Ascending aorta (tissue), 2 donors: ENCODE measurements at regions not wholly inside any gene's neighbourhood (a gene's known extent, or its start where the extent isn't known, plus 50 kb on each side); places are given as distances from the start of the nearest gene placed in this dataset.

Source experiments
- DNase-seq, 2 donors: peaks; one replicate each; pipeline ENCODE4 v3.0.0-alpha.2; 2019; ENCODE audit warnings: low spot score in 2 of 2
- H3K27ac ChIP-seq, 2 donors: fragments of 200-600 bp; sonication (generic); one replicate each; pipeline ENCODE4 v1.5.1; 2016 to 2017; ENCODE audit warnings: mild to moderate bottlenecking in 1 of 2
- H3K27me3 ChIP-seq: fragments of 200-600 bp; sonication (generic); one replicate; pipeline ENCODE4 v1.5.1; 2017
- H3K36me3 ChIP-seq, 2 donors: fragments of 200-600 bp; sonication (generic); one replicate each; pipeline ENCODE4 v1.5.1; 2016
- H3K4me1 ChIP-seq, 2 donors: fragments of 200-600 bp; sonication (generic); one replicate each; pipeline ENCODE4 v1.5.1; 2016 to 2017; ENCODE audit warnings: mild to moderate bottlenecking in 1 of 2
- H3K4me3 ChIP-seq, 2 donors: fragments of 200-600 bp; sonication (generic); one replicate each; pipeline ENCODE4 v1.5.1; 2016 to 2017; ENCODE audit warnings: mild to moderate bottlenecking in 1 of 2
- H3K9me3 ChIP-seq, 2 donors: fragments of 200-600 bp; sonication (generic); one replicate each; pipeline ENCODE4 v1.5.1; 2016
- CTCF ChIP-seq, 3 experiments: fragments of 200-600 bp in 2 of 3; fragments of 450-650 bp in 1 of 3; sonication (generic) in 2 of 3; IDR thresholded peaks; one replicate each; pipeline ENCODE4 v1.5.1; 2016 to 2019; ENCODE audit warnings: antibody characterized with exemption in 3 of 3, mild to moderate bottlenecking in 1 of 3, moderate library complexity in 1 of 3
- intact Hi-C: fragments of 100-400 bp; cut with DNase I; formaldehyde crosslinking; loops from one replicate; pipeline ENCODE4 v1.15.1; 2023

GRCh38 chr9:592733-593132 lies 248.8 kb upstream of the DMRT1 start:
- intact Hi-C loops, result no loop called here
- no peak overlapping the region for H3K27ac ChIP-seq
- no peak for DNase-seq
- no peak for TF ChIP-seq CTCF (IDR thresholded peaks at IDR 0.05)
- no peak overlapping the region for H3K4me3 ChIP-seq
- no peaks in the 10 kb centered on the region for H3K27me3 ChIP-seq
- H3K9me3 ChIP-seq, result no peaks in the 10 kb centered on the region
- peaks cover 0 to 12% of the 10 kb centered on the region in 2 donors for H3K4me1 ChIP-seq
- no peaks in the 10 kb centered on the region for H3K36me3 ChIP-seq

- Histone ChIP-seq H3K4me3 (no peak overlapping the region), H3K36me3 (no peaks in the 10 kb centered on the region), H3K27me3 (no peaks in the 10 kb centered on the region), H3K9me3 (no peaks in the 10 kb centered on the region), H3K4me1 (peaks cover 0 to 12% of the 10 kb centered on the region in 2 donors), H3K27ac (no peak overlapping the region)
- intact Hi-C loops, result no loop called here
- TF ChIP-seq CTCF (IDR thresholded peaks at IDR 0.05), result no peak
- no peak for DNase-seq
Observed at GRCh38 chr9:593809-594208, 247.7 kb upstream of the DMRT1 start.

DNA sequence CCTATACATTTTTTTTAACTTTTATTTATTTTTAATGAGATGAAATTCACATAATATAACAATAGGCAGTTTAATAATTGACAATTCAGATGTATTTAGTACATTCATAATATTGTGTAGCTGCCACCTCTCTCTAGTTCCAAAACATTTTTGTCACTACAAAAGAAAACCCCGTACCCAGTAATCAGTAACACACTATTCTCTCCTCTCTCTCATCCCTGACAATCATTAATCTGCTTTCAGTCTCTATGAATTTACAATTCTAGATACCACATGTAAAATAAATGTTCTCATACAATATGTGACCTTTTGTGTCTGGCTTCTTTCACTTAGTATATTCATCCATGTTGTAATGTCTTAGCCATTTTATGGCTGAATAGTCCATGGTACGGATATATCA lies 244.8 kb upstream of the DMRT1 start:
- intact Hi-C loops, result no loop called here
- H3K4me1 ChIP-seq, result no peaks in the 10 kb centered on the region
- H3K27me3 ChIP-seq, result no peaks in the 10 kb centered on the region
- H3K36me3 ChIP-seq, result no peaks in the 10 kb centered on the region
- H3K27ac ChIP-seq, result no peak overlapping the region
- H3K9me3 ChIP-seq, result no peaks in the 10 kb centered on the region
- H3K4me3 ChIP-seq, result no peak overlapping the region
- DNase-seq, result no peak
- TF ChIP-seq CTCF (IDR thresholded peaks at IDR 0.05), result no peak

- Histone ChIP-seq H3K4me1 (no peaks in the 10 kb centered on the region), H3K9me3 (no peaks in the 10 kb centered on the region), H3K27ac (no peak overlapping the region), H3K4me3 (no peak overlapping the region), H3K27me3 (no peaks in the 10 kb centered on the region), H3K36me3 (no peaks in the 10 kb centered on the region)
- intact Hi-C loops, result no loop called here
- no peak for TF ChIP-seq CTCF (IDR thresholded peaks at IDR 0.05)
- no peak for DNase-seq
Observed at GRCh38 chr9:600006-600405, 241.5 kb upstream of the DMRT1 start.

- H3K27ac ChIP-seq, result no peak overlapping the region
- no peaks in the 10 kb centered on the region for H3K27me3 ChIP-seq
- no peaks in the 10 kb centered on the region for H3K9me3 ChIP-seq
- DNase-seq, result no peak
- intact Hi-C loops, result no loop called here
- no peaks in the 10 kb centered on the region for H3K4me1 ChIP-seq
- no peak overlapping the region for H3K4me3 ChIP-seq
- no peak for TF ChIP-seq CTCF (IDR thresholded peaks at IDR 0.05)
- no peaks in the 10 kb centered on the region for H3K36me3 ChIP-seq
Observed at GRCh38 chr9:602716-603115, 238.8 kb upstream of the DMRT1 start.

DNA sequence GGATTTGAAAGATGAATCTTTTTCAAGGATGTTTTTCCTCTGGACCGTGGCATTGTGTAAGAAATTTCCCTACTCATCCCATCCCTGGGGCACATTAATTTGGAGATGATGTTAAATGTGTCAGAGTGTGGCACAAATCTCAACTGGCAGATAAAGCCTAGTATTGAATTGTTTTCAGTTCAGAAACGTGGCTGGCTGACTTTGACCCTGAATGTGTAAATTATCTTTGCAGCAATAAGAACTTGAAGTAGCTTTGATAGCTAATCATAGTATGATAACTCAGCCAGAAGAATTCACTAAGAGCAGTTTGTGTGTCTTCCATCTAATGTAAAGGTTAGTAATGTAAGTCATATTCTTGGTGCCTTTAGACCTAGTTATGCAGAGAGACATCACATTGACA lies 238.4 kb upstream of the DMRT1 start:
- Histone ChIP-seq H3K36me3 (no peaks in the 10 kb centered on the region), H3K4me1 (no peaks in the 10 kb centered on the region), H3K27me3 (no peaks in the 10 kb centered on the region), H3K4me3 (no peak overlapping the region), H3K9me3 (no peaks in the 10 kb centered on the region), H3K27ac (no peak overlapping the region)
- no peak for DNase-seq
- intact Hi-C loops, result no loop called here
- TF ChIP-seq CTCF (IDR thresholded peaks at IDR 0.05), result no peak
